DOHH2 (cell line): ENCODE measurements at regions not wholly inside any gene's neighbourhood (a gene's known extent, or its start where the extent isn't known, plus 50 kb on each side); places are given as distances from the start of the nearest gene placed in this dataset.

Experiments used
- H3F3A ChIP-seq: fragments of 200-600 bp; sonication (generic), shearing (Covaris generic); 2 replicates; pipeline ENCODE4 v1.6.0; 2016; ENCODE audit warnings: antibody characterized with exemption, mild to moderate bottlenecking; ENCODE audit not compliant: control insufficient read depth, insufficient read depth
- H3K27ac ChIP-seq: fragments of 200-600 bp; sonication (generic); 2 replicates; pipeline ENCODE4 v1.5.1; 2014; ENCODE audit warnings: low read depth, mild to moderate bottlenecking, low read length, moderate library complexity
- H3K27me3 ChIP-seq: fragments of 200-600 bp; sonication (generic); 2 replicates; pipeline ENCODE4 v1.6.1; 2014; ENCODE audit warnings: mild to moderate bottlenecking, low read length, mixed read lengths; ENCODE audit not compliant: control insufficient read depth
- H3K36me3 ChIP-seq: fragments of 200-600 bp; sonication (generic); 2 replicates; pipeline ENCODE4 v1.6.1; 2014; ENCODE audit warnings: mild to moderate bottlenecking, low read length, moderate library complexity, mixed read lengths; ENCODE audit not compliant: control insufficient read depth
- H3K4me1 ChIP-seq: fragments of 200-600 bp; sonication (generic); 2 replicates; pipeline ENCODE4 v1.6.1; 2014; ENCODE audit warnings: mild to moderate bottlenecking, low read length, mixed read lengths; ENCODE audit not compliant: control insufficient read depth
- H3K4me2 ChIP-seq: fragments of 200-600 bp; sonication (generic); 2 replicates; pipeline ENCODE4 v1.6.0; 2014; ENCODE audit warnings: mild to moderate bottlenecking, low read length, moderate library complexity
- H3K4me3 ChIP-seq: fragments of 200-600 bp; sonication (generic); 2 replicates; pipeline ENCODE4 v1.5.1; 2014; ENCODE audit warnings: mild to moderate bottlenecking, low read length, mixed read lengths
- H3K79me2 ChIP-seq: fragments of 200-600 bp; sonication (generic); 2 replicates; pipeline ENCODE4 v1.6.1; 2014; ENCODE audit warnings: mild to moderate bottlenecking, low read length, mixed read lengths; ENCODE audit not compliant: control insufficient read depth
- H3K9me2 ChIP-seq: fragments of 200-600 bp; sonication (generic); replicated peaks from 2 replicates; pipeline ENCODE4 v1.6.1; 2014; ENCODE audit warnings: mild to moderate bottlenecking, low read length, mixed read lengths; ENCODE audit not compliant: control insufficient read depth
- H3K9me3 ChIP-seq: fragments of 200-600 bp; sonication (generic); 2 replicates; pipeline ENCODE4 v1.6.1; 2014; ENCODE audit warnings: antibody characterized with exemption, low read length, mixed read lengths; ENCODE audit not compliant: control insufficient read depth, insufficient read depth
- H4K20me1 ChIP-seq: fragments of 200-600 bp; sonication (generic); 2 replicates; pipeline ENCODE4 v1.6.0; 2014; ENCODE audit warnings: low read depth, mild to moderate bottlenecking, antibody characterized with exemption, low read length, moderate library complexity; ENCODE audit not compliant: control insufficient read depth, insufficient read depth
- CTCF ChIP-seq: fragments of 200-600 bp; sonication (generic); IDR thresholded peaks from one replicate; pipeline ENCODE4 v1.5.1; 2014; ENCODE audit warnings: antibody characterized with exemption, mild to moderate bottlenecking, low read depth, low read length; ENCODE audit not compliant: poor library complexity, severe bottlenecking
- EZH2phosphoT487 ChIP-seq: fragments of 200-600 bp; sonication (generic); IDR thresholded peaks from 2 replicates; pipeline ENCODE4 v1.6.1; 2017; ENCODE audit warnings: borderline replicate concordance, mild to moderate bottlenecking, antibody characterized with exemption, low read length, moderate library complexity, mixed read lengths

DNA sequence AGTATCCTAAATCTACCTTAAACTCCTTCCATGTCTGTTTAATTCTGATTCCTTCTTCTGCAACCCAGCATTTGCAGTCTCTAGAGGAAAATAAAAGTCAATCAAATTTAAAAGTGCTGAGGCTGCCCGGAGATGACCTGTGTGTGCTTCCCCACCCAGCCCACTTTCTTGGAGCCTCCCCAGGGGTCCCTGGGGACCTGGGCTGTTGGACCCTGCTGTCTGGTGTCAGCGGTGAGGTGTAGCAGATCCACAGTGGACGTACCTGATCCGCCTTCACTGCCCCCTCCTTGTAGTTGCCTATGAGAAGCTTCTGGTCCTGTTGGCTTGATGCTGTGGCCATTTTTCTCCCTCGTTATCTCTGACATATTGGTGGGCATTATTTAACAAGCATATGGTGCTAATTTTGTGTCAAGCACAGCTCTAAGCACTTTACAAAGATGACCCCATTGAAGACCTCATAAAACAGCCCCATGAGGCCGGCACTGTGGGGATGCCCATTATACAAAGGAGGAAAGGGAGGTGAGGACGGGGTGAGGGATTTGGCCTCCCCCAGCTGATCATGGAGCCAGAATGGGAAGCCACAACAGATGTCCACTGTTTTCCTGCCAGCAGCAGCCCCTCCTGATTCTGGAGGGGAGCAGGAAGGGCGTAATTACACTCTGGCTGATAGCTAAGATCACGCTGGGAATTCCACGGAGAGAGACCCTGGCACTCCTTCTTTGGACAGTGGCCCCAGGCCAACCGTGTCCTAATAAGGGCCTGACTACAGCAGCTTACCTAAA, 628.2 kb downstream of the CDH26 start:
- Histone ChIP-seq H3K4me3 (no peak overlapping the region), H3K4me1 (no peaks in the 10 kb centered on the region), H4K20me1 (no peaks in the 10 kb centered on the region), H3K27ac (no peak overlapping the region), H3K9me2 (no peaks in the 10 kb centered on the region), H3F3A (no peaks in the 10 kb centered on the region), H3K4me2 (no peak overlapping the region), H3K79me2 (no peaks in the 10 kb centered on the region), H3K27me3 (no peaks in the 10 kb centered on the region), H3K36me3 (no peaks in the 10 kb centered on the region), H3K9me3 (no peaks in the 10 kb centered on the region)
- TF ChIP-seq EZH2phosphoT487: no peak
- TF ChIP-seq CTCF: no peak

GRCh38 chr20:60587986-60588385, 629.8 kb downstream of the CDH26 start:
- Histone ChIP-seq H3K9me2 (no peaks in the 10 kb centered on the region), H3K4me2 (no peak overlapping the region), H3K27ac (no peak overlapping the region), H3K79me2 (no peaks in the 10 kb centered on the region), H4K20me1 (no peaks in the 10 kb centered on the region), H3K27me3 (no peaks in the 10 kb centered on the region), H3K9me3 (no peaks in the 10 kb centered on the region), H3F3A (no peaks in the 10 kb centered on the region), H3K36me3 (no peaks in the 10 kb centered on the region), H3K4me3 (no peak overlapping the region), H3K4me1 (no peaks in the 10 kb centered on the region)
- no peak for TF ChIP-seq CTCF
- no peak for TF ChIP-seq EZH2phosphoT487

- no peaks in the 10 kb centered on the region for H3K9me3 ChIP-seq
- H3K4me1 ChIP-seq: no peaks in the 10 kb centered on the region
- H3K4me3 ChIP-seq: no peak overlapping the region
- TF ChIP-seq CTCF: no peak
- no peak for TF ChIP-seq EZH2phosphoT487
- no peaks in the 10 kb centered on the region for H4K20me1 ChIP-seq
- H3K9me2 ChIP-seq: no peaks in the 10 kb centered on the region
- H3K36me3 ChIP-seq: no peaks in the 10 kb centered on the region
- no peaks in the 10 kb centered on the region for H3K79me2 ChIP-seq
- no peak overlapping the region for H3K4me2 ChIP-seq
- H3F3A ChIP-seq: no peaks in the 10 kb centered on the region
- H3K27me3 ChIP-seq: no peaks in the 10 kb centered on the region
- no peak overlapping the region for H3K27ac ChIP-seq
Measured at GRCh38 chr20:60589623-60590022, 631.4 kb downstream of the CDH26 start.
